ENCODE measurements at regions not wholly inside any gene's neighbourhood (a gene's known extent, or its start where the extent isn't known, plus 50 kb on each side); places are given as distances from the start of the nearest gene placed in this dataset.
A peak's percentile ranks its signal among the peaks of the same experiment; 100 is the strongest.
"Not testable (repeated sequence)": the region's sequence is repeated elsewhere in the genome, so short reads cannot be mapped to it uniquely, and the experiment has no call there.

DNA sequence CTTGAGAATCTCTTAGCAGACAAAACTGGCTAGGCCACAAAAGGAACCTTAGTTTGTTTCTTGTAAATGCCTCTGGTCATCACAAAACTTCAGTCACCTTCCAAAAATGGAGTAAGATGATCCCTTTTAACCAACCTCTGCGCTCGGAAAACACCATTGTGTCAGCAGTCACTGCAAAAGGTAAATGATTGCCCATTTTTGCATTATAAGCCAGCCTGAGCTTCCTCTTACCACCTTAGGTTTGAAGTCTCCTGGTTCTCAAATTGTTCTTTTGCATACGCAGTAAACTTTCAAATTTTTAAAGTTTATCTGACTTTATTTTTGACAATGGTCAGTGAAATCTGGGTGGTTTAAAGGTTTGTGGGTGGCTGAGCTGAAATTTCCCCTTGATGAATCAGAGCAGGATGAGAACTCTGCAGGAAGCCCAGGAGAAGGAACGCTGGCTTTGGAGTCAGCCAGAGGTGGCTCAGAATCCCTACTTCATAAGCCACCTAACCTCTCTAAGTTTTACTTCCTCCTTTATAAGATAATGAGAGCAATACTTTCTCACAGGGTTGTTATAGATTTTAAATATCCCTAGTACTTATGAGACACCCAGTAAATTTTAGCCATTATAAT, 131.4 kb downstream of the MED10 start:
- H3K27me3 Mint-ChIP-seq (ENCODE audit: low read depth), result no peaks in the 10 kb centered on the region
- ATAC-seq (replicated peaks in 1 of 2) (no peak), DNase-seq (no peak)
- no peaks in the 10 kb centered on the region for H3K36me3 Mint-ChIP-seq (ENCODE audit: insufficient read depth in 2 of 2)
- H3K4me1 Mint-ChIP-seq (ENCODE audit: low read depth), result no peaks in the 10 kb centered on the region
- no peak overlapping the region for H3K27ac Mint-ChIP-seq
- no peak overlapping the region for H3K4me3 Mint-ChIP-seq
- no peaks in the 10 kb centered on the region for H3K9me3 Mint-ChIP-seq

DNA sequence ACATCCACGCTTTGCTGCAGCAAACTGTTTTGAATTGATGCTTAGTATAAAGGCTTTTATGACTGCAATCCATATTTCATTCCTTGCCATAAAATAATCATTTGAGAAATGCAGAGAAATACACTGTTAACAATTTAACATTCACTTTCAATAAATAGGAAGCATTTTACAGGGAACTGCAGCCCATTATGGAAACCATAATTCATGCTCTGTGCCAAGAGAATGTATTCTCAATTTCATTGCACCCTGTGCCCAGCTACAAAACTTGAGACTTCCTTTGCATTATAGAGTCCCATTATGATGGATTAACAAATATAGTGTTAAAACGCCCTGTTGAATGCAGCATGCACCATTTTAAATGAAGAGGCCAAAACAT, 134.0 kb downstream of the MED10 start:
- Mint-ChIP-seq H3K27me3 (ENCODE audit: low read depth) (no peaks in the 10 kb centered on the region), H3K4me3 (no peak overlapping the region), H3K27ac (no peak overlapping the region), H3K36me3 (ENCODE audit: insufficient read depth in 2 of 2) (peaks cover 0 to 2% of the 10 kb centered on the region in 2 donors), H3K4me1 (ENCODE audit: low read depth) (no peaks in the 10 kb centered on the region), H3K9me3 (peaks cover 4 to 8% of the 10 kb centered on the region in 2 donors)
- no peak for ATAC-seq (replicated peaks in 1 of 2)
- DNase-seq, result no peak

DNA sequence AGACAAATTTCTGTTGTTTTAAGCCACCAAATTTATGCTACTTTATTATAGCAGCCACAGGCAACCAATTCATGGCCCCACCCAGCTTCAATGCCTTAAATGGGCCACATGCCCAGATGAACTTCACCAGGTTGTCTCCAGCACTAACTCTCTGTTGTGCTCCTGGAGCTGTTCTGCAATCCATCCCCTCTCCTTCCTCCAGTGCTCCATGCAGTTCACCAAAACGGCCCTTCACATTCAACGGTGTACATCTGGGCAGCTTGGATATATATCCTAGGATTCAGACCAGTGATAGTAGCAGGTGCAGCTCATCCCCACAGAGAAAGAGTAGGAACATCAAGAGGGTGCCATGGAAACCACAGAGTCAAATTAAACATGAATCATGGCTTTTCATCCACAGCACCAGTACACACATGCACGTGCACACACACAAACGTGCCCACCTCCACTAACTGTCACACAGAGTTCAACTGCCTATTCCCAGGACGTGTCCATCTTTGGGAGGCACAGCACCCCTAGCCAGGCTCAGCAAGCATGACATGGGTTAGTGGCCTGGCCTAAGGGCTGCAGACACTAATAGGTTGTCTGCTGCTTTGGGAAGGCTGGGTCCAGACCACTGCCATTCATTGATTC, 134.5 kb downstream of the MED10 start:
- Mint-ChIP-seq H3K36me3 (ENCODE audit: insufficient read depth in 2 of 2) (peaks cover 0 to 2% of the 10 kb centered on the region in 2 donors), H3K9me3 (peaks cover 4 to 8% of the 10 kb centered on the region in 2 donors), H3K4me1 (ENCODE audit: low read depth) (no peaks in the 10 kb centered on the region), H3K27ac (no peak overlapping the region), H3K27me3 (ENCODE audit: low read depth) (no peaks in the 10 kb centered on the region), H3K4me3 (no peak overlapping the region)
- ATAC-seq (replicated peaks in 1 of 2), result no peak
- DNase-seq, result no peak

DNA sequence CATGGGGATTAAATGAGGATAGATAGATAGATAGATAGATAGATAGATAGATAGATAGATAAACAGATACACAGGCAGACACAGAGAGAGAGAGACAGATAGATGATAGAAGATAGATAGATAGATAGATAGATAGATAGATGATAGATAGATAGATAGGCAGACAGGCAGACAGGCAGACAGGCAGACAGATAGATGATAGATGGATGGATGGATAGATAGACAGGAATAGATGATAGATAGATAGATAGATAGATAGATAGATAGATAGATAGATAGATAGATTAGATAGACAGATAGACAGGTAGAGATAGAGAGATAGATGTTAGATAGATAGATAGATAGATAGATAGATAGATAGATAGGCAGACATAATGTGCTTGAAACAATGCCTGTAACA, 137.3 kb downstream of the MED10 start:
- not testable (repeated sequence) for H3K36me3 Mint-ChIP-seq (ENCODE audit: insufficient read depth in 2 of 2); H3K4me1 Mint-ChIP-seq (ENCODE audit: low read depth); H3K9me3 Mint-ChIP-seq; ATAC-seq (replicated peaks in 1 of 2); DNase-seq; H3K27ac Mint-ChIP-seq; H3K27me3 Mint-ChIP-seq (ENCODE audit: low read depth); H3K4me3 Mint-ChIP-seq

DNA sequence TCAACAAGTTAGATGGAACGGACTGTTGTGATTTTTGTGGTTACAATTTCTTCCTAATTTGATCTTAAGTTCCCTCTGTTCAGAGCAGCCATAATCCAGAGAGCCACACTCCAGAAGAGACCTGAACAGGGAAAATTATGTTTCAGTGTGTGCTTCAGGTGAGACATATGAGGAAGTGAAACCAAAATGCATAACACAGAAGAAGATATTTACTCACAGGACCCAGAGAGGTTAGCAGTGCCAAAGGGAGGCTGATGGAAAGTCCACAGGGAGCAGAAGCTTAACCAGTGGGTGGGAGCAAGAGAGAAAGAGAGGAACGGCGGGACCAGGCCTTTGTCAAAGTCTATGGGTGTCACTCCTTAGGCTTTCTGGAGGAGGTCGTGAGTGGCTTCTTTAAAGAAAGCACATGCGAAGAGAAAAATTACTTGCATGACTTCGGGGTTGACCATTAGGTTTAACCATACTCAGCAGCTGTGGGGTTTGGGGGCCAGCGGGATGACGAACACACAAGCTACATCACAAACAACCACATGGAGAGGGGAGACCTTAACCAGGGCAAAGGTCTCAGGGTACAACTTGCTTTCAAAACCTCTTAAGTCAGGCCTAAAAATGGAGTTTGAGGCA, 141.4 kb downstream of the MED10 start:
- H3K4me1 Mint-ChIP-seq (ENCODE audit: low read depth), result no peaks in the 10 kb centered on the region
- no peak for DNase-seq
- peaks cover 10% of the 10 kb centered on the region for H3K27me3 Mint-ChIP-seq (ENCODE audit: low read depth)

DNA sequence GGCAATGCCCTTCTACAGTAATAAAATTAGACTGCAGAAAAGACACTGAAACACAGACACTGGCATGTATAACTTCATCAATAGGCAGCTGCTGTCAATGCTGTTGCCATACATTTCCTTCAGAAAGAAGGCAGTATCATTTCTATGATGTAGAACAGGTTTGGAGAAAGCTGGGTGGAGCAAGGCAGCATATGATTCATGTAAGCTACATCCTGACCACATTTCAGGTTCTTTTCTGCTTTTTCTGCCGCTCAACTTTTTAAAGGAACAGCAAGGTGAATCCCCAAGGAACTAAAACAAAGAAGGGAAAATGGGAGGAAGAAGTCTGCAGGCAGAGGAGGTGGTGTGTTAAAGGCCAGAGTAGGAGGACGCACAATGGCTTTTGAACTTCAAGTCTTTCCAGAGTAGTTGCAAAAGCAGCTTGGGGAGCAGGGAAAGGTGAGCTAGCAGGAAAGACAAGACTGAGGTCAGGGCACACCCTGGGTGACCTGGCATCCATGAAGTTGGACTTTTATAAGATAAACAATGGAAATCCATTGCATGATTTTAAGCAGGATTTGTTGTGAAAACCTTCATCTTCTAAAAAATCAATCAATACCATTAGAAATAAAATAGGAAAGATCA, 142.1 kb downstream of the MED10 start:
- no peak for ATAC-seq (replicated peaks in 1 of 2)
- Mint-ChIP-seq H3K36me3 (ENCODE audit: insufficient read depth in 2 of 2) (peaks cover 0 to 2% of the 10 kb centered on the region in 2 donors), H3K27ac (no peak overlapping the region), H3K27me3 (ENCODE audit: low read depth) (peaks cover 10% of the 10 kb centered on the region), H3K4me3 (no peak overlapping the region), H3K4me1 (ENCODE audit: low read depth) (no peaks in the 10 kb centered on the region), H3K9me3 (peaks cover 5 to 8% of the 10 kb centered on the region in 2 donors)
- no peak for DNase-seq

More for the DNA sequence above, 141.4 kb downstream of the MED10 start:
- Mint-ChIP-seq H3K36me3 (ENCODE audit: insufficient read depth in 2 of 2) (peaks cover 0 to 2% of the 10 kb centered on the region in 2 donors), H3K4me3 (no peak overlapping the region), H3K27ac (no peak overlapping the region), H3K9me3 (peaks cover 5 to 8% of the 10 kb centered on the region in 2 donors)
- ATAC-seq (replicated peaks in 1 of 2), result no peak

DNA sequence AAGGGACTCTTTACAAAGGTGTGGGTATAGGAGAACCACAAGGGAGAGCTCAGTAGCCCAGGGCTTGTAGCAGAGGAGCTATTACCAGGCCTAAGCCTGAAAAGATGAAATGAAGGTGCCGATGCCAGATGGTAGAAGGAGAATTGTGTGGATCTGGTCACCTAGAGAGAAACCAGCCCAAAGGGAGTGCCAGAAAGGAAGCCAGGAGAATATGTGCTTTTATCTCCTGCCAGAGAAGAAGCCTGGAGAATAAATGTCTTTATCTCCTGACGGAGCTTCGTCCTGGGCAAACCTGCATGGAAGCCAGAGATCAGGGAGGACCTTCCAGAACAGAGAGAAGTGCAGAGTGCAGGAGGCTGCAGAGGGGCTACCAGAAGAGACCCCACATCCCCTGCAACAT, 142.6 kb downstream of the MED10 start:
- ATAC-seq (replicated peaks in 1 of 2), result no peak
- Mint-ChIP-seq H3K27ac (no peak overlapping the region), H3K4me3 (no peak overlapping the region), H3K36me3 (ENCODE audit: insufficient read depth in 2 of 2) (no peaks in the 10 kb centered on the region), H3K9me3 (peaks cover 2 to 4% of the 10 kb centered on the region in 2 donors), H3K4me1 (ENCODE audit: low read depth) (no peaks in the 10 kb centered on the region), H3K27me3 (ENCODE audit: low read depth) (peaks cover 13% of the 10 kb centered on the region)
- DNase-seq, result no peak

DNA sequence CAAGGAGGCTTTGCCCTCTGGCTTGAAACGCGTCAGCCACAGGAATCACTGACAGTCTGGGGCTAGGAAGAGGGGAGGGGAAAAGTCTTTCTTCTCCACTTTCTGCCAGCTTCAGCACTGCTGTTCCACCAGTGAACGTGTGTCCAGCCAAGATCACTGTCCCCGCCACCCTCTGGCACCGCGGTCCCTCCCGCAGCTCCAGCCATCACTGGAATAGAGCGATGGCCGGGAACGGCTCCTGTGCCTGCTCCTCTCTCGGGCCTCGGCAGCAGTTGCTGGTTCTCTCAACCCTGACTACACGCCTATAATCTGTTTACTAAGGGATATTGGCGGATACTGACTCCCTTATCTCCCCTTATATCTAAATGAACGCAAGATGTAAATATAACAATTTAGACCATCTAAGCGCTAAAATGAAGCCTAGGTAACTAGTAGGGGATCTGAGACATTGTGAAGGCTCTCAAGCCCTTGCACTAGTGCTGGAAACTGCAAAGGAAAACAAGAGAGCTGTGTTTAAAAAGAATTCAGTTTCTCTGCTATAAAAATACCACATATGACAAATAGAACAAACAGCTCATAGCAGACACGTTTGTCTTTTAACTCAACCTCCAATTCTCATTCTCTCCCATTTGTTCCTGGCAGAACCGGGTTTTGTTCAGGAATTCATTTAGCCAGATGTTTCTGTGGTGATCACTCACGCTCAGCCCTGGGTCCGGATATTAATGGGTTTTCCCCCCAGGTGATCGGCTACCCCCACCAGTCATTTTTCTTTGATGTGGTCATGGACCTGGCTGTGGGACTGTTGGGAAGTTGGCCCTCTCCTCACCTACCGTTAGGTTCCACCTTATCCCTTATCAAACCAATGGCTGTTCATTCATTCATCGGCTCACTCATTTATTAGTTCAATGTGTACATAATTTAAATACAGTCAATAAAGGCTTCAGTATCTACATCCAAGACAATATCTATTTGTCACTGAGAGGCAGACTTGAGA, 149.8 kb downstream of the MED10 start:
- H3K27ac Mint-ChIP-seq, result no peak overlapping the region
- DNase-seq (no peak), ATAC-seq (replicated peaks in 1 of 2) (no peak)
- H3K27me3 Mint-ChIP-seq (ENCODE audit: low read depth), result peaks cover 30% of the 10 kb centered on the region
- no peaks in the 10 kb centered on the region for H3K9me3 Mint-ChIP-seq
- H3K4me1 Mint-ChIP-seq (ENCODE audit: low read depth), result no peaks in the 10 kb centered on the region
- H3K36me3 Mint-ChIP-seq (ENCODE audit: insufficient read depth in 2 of 2), result no peaks in the 10 kb centered on the region
- H3K4me3 Mint-ChIP-seq, result no peak overlapping the region

DNA sequence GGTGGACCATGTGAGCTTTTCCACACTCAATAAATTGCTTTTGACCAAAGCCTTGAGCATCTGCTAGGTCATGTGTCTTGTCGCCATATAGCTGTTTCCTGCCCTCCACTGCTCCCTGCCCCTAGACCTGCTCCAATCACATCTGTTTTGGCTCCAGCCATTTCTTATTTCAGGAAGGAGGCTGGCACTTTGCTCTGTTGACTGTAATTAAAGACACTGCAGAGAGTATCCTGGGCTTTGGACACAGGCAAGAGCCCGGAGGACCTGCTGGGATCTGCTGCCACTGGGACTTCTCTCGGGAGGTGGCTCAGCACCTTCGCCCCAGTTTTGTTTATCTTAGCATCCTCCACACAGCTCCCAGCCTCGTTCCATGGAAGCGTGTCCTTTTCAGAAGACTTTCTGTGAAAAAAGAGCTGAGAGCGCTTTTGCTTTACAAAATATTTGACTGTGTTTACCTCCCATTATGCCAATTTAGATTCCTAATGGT, 153.2 kb downstream of the MED10 start:
- ATAC-seq (replicated peaks in 1 of 2) (no peak), DNase-seq (no peak)
- no peaks in the 10 kb centered on the region for H3K36me3 Mint-ChIP-seq (ENCODE audit: insufficient read depth in 2 of 2)
- no peak overlapping the region for H3K27ac Mint-ChIP-seq
- H3K4me1 Mint-ChIP-seq (ENCODE audit: low read depth), result no peaks in the 10 kb centered on the region
- peaks cover 0 to 2% of the 10 kb centered on the region in 2 donors for H3K9me3 Mint-ChIP-seq
- H3K4me3 Mint-ChIP-seq, result no peak overlapping the region
- H3K27me3 Mint-ChIP-seq (ENCODE audit: low read depth), result peaks cover 12% of the 10 kb centered on the region

DNA sequence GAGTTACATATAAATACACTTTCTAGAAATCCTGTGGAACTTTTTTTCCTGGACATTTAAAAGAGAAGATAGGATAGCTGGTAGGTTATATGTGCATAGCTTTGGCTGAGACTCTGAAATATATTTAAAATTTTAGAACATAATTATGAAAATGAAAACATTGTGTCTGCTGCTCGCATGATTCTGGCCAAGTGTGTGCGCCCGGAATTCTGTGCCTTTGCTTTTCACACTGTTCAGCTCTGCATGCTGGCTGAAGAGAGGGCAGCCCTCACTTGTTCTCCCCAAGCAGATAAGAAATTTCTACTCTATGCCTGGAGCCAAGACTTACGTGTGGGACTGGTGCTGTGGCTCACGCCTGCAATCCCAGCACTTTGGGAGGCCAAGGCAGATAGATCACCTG, 153.9 kb downstream of the MED10 start:
- Mint-ChIP-seq H3K27me3 (ENCODE audit: low read depth) (peaks cover 15% of the 10 kb centered on the region), H3K36me3 (ENCODE audit: insufficient read depth in 2 of 2) (no peaks in the 10 kb centered on the region), H3K4me3 (no peak overlapping the region), H3K27ac (no peak overlapping the region), H3K9me3 (peaks cover 0 to 3% of the 10 kb centered on the region in 2 donors), H3K4me1 (ENCODE audit: low read depth) (no peaks in the 10 kb centered on the region)
- DNase-seq (no peak), ATAC-seq (replicated peaks in 1 of 2) (no peak)

DNA sequence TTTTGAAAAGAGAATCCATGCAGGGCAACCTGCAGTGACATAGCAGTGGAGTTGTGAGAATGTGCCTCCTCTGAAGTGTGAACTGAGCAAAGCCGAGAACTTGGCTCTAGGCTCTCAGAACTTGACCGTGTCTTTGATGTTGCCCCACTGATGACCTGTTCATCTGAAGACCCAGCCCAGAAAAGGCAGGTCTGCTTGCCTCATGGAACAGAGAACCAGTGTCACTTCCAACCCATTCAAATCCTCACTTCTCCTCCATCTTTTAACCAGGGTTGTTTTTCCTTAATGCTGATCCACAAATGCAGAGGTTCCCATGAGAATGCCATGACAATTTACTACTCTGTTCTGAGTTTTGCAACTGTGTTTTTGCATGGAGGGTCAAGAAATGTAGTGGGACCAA, 155.4 kb downstream of the MED10 start:
- no peak overlapping the region for H3K4me3 Mint-ChIP-seq
- H3K27me3 Mint-ChIP-seq (ENCODE audit: low read depth), result peaks cover 14% of the 10 kb centered on the region
- ATAC-seq (replicated peaks in 1 of 2) (no peak), DNase-seq (no peak)
- no peaks in the 10 kb centered on the region for H3K36me3 Mint-ChIP-seq (ENCODE audit: insufficient read depth in 2 of 2)
- peaks cover 0 to 4% of the 10 kb centered on the region in 2 donors for H3K9me3 Mint-ChIP-seq
- no peak overlapping the region for H3K27ac Mint-ChIP-seq
- H3K4me1 Mint-ChIP-seq (ENCODE audit: low read depth), result no peaks in the 10 kb centered on the region

DNA sequence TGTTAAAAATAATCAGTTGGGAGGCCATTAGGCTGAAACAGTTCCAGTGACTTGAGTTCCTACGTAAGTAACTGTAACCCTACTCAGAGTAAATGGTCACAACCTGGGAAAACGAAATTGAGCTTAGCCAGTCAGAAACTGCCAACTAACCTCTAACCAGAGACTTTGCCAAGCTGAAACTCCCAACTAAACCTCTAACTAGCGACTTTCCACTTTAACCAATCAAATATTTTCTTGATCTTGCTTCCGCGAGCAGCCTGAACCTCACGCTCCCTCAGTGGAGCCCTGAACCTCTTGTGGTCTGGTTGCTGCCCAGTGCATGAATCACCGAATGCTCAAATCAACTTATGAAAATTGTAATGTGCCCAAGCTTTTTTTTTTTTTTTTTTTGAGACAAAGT, 156.2 kb downstream of the MED10 start:
- no peaks in the 10 kb centered on the region for H3K36me3 Mint-ChIP-seq (ENCODE audit: insufficient read depth in 2 of 2)
- no peak overlapping the region for H3K27ac Mint-ChIP-seq
- ATAC-seq (replicated peaks in 1 of 2), result peak; percentile 84 to 85
- H3K9me3 Mint-ChIP-seq, result peaks cover 0 to 4% of the 10 kb centered on the region in 2 donors
- peak overlapping the region in 1 of 2 donors; percentile 36 for H3K4me3 Mint-ChIP-seq
- H3K27me3 Mint-ChIP-seq (ENCODE audit: low read depth), result peaks cover 10% of the 10 kb centered on the region
- no peaks in the 10 kb centered on the region for H3K4me1 Mint-ChIP-seq (ENCODE audit: low read depth)
- peak; percentile 5 to 20 for DNase-seq

Measured in activated T-cell treated with anti-CD3 and anti-CD28 coated beads, Interleukin-2, amount 50 U/mL, for 72 hours (primary cell).